T-helper 2 cell treated with Interferon-gamma antibody and Interleukin-4, amounts not matched to agents 5 μg/mL and 100 μg/mL, for 36 hours (primary cell): ENCODE measurements at regions not wholly inside any gene's neighbourhood (a gene's known extent, or its start where the extent isn't known, plus 50 kb on each side); places are given as distances from the start of the nearest gene placed in this dataset.

Experiments used
- DNase-seq: peaks from one replicate; pipeline ENCODE4 v3.0.0; 2021; ENCODE audit warnings: low spot score
- H3K27ac Mint-ChIP-seq: one replicate; pipeline ENCODE4 v1.8.0; 2021; ENCODE audit warnings: mild to moderate bottlenecking, mixed read lengths
- H3K27me3 Mint-ChIP-seq: one replicate; pipeline ENCODE4 v1.8.0; 2021; ENCODE audit warnings: low read depth, mixed read lengths
- H3K36me3 Mint-ChIP-seq: one replicate; pipeline ENCODE4 v1.8.0; 2021; ENCODE audit warnings: low read depth, mixed read lengths
- H3K4me1 Mint-ChIP-seq: one replicate; pipeline ENCODE4 v1.8.0; 2021; ENCODE audit warnings: low read depth, mixed read lengths
- H3K4me3 Mint-ChIP-seq: one replicate; pipeline ENCODE4 v1.8.0; 2022; ENCODE audit warnings: mild to moderate bottlenecking, moderate library complexity, mixed read lengths
- H3K9me3 Mint-ChIP-seq: one replicate; pipeline ENCODE4 v1.8.0; 2021; ENCODE audit warnings: mixed read lengths

DNA sequence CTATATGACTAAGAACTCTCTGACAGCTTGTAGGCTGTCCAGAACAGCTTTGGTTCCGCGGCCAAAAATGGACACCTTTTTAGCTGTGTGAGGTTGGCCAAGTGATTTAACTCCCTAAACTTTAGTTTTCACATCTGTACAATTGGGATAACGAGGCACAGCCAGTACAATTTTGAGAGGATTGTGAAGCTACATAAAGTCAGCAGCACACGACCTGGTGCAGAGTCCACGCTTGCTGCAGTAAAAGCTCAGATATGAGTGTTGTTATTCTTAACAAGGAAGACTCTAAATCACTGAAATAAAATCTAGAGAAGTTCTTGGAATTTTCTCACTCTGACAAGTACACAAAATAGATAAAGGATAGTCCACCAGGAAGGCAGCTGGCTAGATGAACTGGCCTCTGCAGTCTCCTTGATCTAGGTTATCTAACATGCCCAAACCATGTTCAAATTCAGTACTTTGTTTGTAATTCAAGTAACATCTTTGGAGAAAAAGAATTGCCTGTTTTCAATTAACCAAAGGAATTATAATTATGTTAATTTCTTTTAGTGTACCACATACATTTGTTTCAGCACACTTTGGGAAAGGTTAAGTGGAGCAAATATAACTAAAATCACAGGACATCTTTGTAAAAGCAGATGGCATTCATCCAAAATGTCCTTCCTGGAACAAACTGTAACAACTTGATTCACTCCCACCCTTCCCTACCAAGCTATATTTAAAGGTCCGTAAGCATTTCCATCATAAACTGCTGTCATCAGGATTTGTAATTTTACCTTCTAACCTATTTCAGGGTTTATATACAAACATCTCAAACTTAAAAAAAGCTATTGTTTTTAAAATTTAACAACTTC lies 201.7 kb upstream of the STK17B start:
- Mint-ChIP-seq H3K27ac (no peak overlapping the region), H3K9me3 (peaks cover 7% of the 10 kb centered on the region), H3K27me3 (no peaks in the 10 kb centered on the region), H3K36me3 (no peaks in the 10 kb centered on the region), H3K4me1 (no peaks in the 10 kb centered on the region), H3K4me3 (no peak overlapping the region)
- no peak for DNase-seq

DNA sequence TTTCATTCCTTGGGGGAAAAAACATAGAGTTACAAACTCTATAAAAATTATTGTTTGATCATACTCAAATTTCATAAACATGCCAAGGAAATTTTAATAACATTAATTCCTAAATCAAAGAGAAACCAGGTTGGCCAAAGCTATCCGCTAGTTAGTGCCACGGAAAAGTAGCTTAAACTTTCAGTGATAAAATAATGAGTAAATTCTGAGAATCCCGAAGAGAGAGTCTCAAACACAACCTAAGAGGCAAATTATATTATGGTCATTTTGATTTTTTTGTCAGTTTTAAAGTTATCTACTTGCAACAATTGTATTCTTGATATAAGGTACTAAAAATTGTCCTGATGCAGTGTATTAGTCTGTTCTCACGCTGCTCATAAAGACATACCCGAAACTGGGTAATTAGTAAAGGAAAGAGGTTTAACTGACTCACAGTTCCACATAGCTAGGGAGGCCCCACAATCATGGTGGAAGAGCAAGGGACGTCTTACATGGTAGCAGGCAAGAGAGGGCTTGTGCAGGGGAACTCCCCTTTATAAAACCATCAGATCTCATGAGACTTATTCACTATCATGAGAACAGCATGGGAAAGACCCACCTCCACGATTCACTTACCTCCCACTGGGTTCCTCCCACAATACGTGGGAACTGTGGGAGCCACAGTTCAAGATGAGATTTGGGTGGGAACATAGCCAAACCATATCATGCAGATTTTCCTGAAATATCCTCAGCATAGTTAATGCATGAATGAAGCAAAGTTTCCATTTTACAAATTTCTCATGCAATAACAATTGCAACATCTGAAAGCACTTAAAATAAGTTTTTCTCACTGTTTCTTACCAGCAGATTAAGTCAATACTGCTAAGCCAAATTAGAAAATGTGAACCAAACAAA lies 205.9 kb upstream of the STK17B start:
- H3K27me3 Mint-ChIP-seq, result no peaks in the 10 kb centered on the region
- no peak overlapping the region for H3K27ac Mint-ChIP-seq
- peak; percentile 7 for DNase-seq
- H3K36me3 Mint-ChIP-seq, result no peaks in the 10 kb centered on the region
- no peak overlapping the region for H3K4me3 Mint-ChIP-seq
- no peaks in the 10 kb centered on the region for H3K9me3 Mint-ChIP-seq
- no peaks in the 10 kb centered on the region for H3K4me1 Mint-ChIP-seq

DNA sequence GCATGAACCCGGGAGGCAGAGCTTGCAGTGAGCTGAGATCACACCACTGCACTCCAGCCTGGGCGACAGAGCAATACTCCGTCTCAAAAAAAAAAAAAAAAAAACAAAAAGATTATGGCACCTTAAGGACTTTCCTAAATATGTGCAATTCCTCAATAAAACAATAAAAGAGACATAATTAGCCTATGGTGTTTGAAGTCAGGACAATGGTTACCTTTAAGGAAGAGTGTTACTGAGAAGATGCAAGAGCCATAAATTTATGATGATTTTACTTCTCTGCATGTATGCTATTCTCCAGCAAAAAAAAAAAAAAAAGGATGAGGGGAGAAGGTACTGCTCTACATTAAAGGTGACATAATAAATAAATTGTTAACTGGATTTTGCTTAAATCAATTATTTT lies 208.2 kb upstream of the STK17B start:
- no peak for DNase-seq
- H3K36me3 Mint-ChIP-seq, result no peaks in the 10 kb centered on the region
- H3K4me3 Mint-ChIP-seq, result no peak overlapping the region
- no peaks in the 10 kb centered on the region for H3K9me3 Mint-ChIP-seq
- no peak overlapping the region for H3K27ac Mint-ChIP-seq
- peaks cover under 1% of the 10 kb centered on the region for H3K4me1 Mint-ChIP-seq
- H3K27me3 Mint-ChIP-seq, result no peaks in the 10 kb centered on the region

DNA sequence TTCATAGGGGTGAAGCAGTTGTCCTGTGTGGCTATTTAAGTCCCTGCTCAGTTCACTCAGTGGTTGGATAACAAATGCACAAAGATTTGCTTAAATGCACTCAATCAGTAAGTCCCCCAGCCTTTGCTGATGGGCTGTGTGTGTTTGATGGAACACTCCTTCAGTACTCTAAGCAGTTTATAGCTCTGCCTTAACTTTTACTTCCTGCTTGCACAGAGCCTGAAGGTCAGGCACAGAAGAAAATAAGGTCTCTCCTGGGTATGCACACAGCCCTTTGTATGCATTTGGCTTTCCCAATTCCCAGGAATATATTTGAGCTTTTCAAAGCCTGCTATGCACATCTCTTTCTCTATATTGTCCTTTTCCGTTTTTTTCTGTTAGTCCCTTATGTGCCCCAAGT lies 208.7 kb upstream of the STK17B start:
- Mint-ChIP-seq H3K4me1 (peaks cover 3% of the 10 kb centered on the region), H3K36me3 (no peaks in the 10 kb centered on the region), H3K4me3 (no peak overlapping the region), H3K27ac (no peak overlapping the region), H3K27me3 (no peaks in the 10 kb centered on the region), H3K9me3 (no peaks in the 10 kb centered on the region)
- DNase-seq, result no peak

- no peaks in the 10 kb centered on the region for H3K9me3 Mint-ChIP-seq
- no peak for DNase-seq
- no peaks in the 10 kb centered on the region for H3K36me3 Mint-ChIP-seq
- H3K27me3 Mint-ChIP-seq, result no peaks in the 10 kb centered on the region
- no peak overlapping the region for H3K27ac Mint-ChIP-seq
- H3K4me1 Mint-ChIP-seq, result peaks cover 3% of the 10 kb centered on the region
- H3K4me3 Mint-ChIP-seq, result no peak overlapping the region
Observed at GRCh38 chr2:196380575-196380974, 209.2 kb upstream of the STK17B start.

GRCh38 chr2:196381464-196381863 lies 210.1 kb upstream of the STK17B start:
- DNase-seq, result no peak
- Mint-ChIP-seq H3K27me3 (no peaks in the 10 kb centered on the region), H3K4me3 (no peak overlapping the region), H3K9me3 (peaks cover 3% of the 10 kb centered on the region), H3K36me3 (no peaks in the 10 kb centered on the region), H3K4me1 (peaks cover 3% of the 10 kb centered on the region), H3K27ac (no peak overlapping the region)

DNA sequence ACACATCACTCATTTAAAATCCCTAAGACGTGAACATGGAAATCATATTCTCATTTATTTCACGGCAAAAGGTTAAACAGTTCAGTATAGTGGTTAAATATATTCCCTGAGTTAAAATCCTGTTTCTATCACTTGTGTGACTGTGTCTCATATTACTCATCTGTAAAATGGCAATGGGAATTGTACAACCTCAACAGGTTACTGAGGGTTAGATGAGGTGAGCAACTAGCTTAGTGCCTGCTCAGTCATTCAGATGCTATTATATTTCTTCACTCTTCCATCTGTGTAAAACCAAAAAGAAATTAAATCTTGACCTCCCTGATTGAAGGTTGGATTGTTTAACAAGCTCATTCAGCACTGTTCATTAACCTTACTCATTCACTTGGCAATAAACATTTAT lies 212.4 kb upstream of the STK17B start:
- no peak overlapping the region for H3K4me3 Mint-ChIP-seq

DNA sequence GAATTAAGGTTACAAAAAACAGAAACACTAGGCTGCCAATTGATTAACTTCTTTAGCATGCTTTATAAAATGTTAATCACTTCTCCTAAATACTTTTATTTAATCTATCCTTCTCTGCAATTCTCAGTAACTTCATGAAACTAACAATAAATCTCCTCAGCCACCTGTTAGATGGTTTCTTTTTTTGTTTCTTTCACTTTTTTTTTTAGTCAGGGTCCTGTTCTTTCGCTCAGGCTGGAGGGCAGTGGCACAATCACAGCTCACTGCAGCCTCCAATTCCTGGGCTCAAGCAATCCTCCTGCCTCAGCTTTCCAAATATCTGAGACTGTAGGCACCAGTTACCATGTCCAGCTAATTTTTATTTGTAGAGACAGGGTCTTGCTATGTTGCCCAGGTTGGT lies 213.4 kb upstream of the STK17B start:
- H3K27ac Mint-ChIP-seq, result no peak overlapping the region
- H3K4me3 Mint-ChIP-seq, result no peak overlapping the region

More for the DNA sequence above, 212.4 kb upstream of the STK17B start:
- no peak overlapping the region for H3K27ac Mint-ChIP-seq
- no peaks in the 10 kb centered on the region for H3K27me3 Mint-ChIP-seq
- H3K4me1 Mint-ChIP-seq, result peaks cover 3% of the 10 kb centered on the region
- peaks cover 3% of the 10 kb centered on the region for H3K9me3 Mint-ChIP-seq
- no peaks in the 10 kb centered on the region for H3K36me3 Mint-ChIP-seq
- DNase-seq, result no peak

DNA sequence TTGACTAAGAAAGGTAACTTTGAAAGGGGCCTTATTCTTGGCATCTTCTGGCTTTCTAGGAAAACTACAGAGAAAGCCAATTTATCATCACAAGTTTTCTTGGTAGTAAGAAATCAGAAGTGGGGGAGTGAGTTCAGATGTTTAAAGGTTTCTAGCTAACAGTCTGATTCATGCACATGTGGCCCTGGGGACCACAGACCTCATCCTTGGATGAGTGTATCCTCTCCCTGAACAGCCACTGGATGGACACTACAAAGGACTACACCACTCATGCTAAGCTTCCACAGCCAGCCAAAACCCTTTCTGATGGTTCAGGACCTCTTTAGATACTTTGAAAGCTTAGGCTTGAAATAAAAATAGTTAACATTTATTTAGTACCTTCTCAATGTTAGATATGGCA lies 218.3 kb upstream of the STK17B start:
- peaks cover 2% of the 10 kb centered on the region for H3K4me1 Mint-ChIP-seq
- H3K27me3 Mint-ChIP-seq, result no peaks in the 10 kb centered on the region
- no peak overlapping the region for H3K27ac Mint-ChIP-seq
- H3K36me3 Mint-ChIP-seq, result no peaks in the 10 kb centered on the region
- no peak for DNase-seq
- H3K4me3 Mint-ChIP-seq, result no peak overlapping the region
- H3K9me3 Mint-ChIP-seq, result peaks cover 7% of the 10 kb centered on the region

More for the DNA sequence above, 213.4 kb upstream of the STK17B start:
- Mint-ChIP-seq H3K27me3 (no peaks in the 10 kb centered on the region), H3K9me3 (peaks cover 3% of the 10 kb centered on the region), H3K4me1 (peaks cover 3% of the 10 kb centered on the region), H3K36me3 (no peaks in the 10 kb centered on the region)
- DNase-seq, result no peak

GRCh38 chr2:196390243-196391148 lies 219.1 kb upstream of the STK17B start:
- H3K36me3 Mint-ChIP-seq, result no peaks in the 10 kb centered on the region
- no peak overlapping the region for H3K27ac Mint-ChIP-seq
- H3K9me3 Mint-ChIP-seq, result peaks cover 7% of the 10 kb centered on the region
- H3K4me1 Mint-ChIP-seq, result no peaks in the 10 kb centered on the region
- no peak for DNase-seq
- no peaks in the 10 kb centered on the region for H3K27me3 Mint-ChIP-seq
- H3K4me3 Mint-ChIP-seq, result no peak overlapping the region

DNA sequence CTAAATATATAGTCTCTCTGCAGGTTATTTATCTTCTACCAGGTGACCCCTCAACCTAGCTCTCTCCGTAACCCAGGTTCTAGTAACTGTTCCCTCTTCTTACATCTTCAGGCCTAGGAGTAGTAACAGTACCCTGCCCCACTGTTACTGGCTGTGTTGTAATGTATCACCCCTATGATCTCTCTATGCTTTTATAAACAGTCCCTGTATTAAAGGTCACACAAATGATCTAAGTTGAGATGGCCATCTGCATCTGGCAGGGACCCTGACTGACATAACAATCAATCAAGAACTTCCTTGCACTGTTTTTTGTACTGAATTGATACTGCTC lies 219.7 kb upstream of the STK17B start:
- Mint-ChIP-seq H3K27ac (no peak overlapping the region), H3K36me3 (no peaks in the 10 kb centered on the region), H3K9me3 (peaks cover 4% of the 10 kb centered on the region), H3K4me1 (no peaks in the 10 kb centered on the region), H3K27me3 (no peaks in the 10 kb centered on the region), H3K4me3 (no peak overlapping the region)
- no peak for DNase-seq

GRCh38 chr2:196399096-196399495 lies 227.7 kb upstream of the STK17B start:
- no peaks in the 10 kb centered on the region for H3K36me3 Mint-ChIP-seq

DNA sequence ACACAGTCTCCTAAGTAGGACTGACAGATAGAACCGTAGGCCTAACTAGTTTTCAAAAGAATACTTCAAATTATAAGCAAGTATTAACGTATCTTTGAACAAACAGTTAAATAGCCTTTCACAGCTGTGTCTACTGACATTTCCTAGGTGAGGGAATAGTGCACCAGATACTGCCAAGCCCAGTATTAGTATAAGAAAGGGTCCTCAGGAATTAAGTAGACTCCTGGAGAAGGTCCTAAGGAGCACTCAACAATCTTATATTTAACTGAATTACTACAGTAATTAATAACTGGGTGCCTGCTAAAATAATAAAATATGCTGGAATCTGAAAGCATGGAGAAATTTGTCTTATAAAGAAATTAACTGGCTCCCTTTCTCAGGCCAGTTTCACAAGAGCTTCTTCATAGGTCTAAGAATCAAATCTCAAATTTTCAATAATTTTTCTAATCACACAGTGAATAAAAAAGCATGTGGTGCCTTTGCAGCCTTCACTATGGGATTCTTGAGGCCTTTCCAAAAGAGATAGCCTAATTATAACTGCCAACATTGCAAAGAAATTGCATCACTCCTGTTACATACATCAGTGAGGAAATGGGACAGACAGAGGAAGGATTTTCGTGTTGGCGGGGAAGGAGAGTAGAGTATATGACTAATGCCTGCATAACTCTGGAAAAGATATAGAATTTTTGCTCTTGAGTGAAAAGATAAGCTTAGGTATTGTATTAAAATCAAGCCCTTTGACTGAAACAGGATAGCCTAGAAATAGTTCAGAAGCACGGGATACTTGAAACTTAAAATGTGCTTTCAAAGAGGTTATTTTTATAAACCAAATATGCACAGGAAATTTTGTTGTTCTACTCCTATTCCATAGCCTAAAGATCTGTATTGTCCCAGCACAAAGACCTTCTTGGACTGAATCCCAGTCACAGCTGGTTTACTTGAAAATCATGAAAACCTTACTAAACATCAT lies 228.6 kb upstream of the STK17B start:
- H3K9me3 Mint-ChIP-seq, result no peaks in the 10 kb centered on the region
- no peaks in the 10 kb centered on the region for H3K4me1 Mint-ChIP-seq
- DNase-seq, result no peak
- H3K4me3 Mint-ChIP-seq, result no peak overlapping the region
- no peaks in the 10 kb centered on the region for H3K27me3 Mint-ChIP-seq
- H3K27ac Mint-ChIP-seq, result no peak overlapping the region
- no peaks in the 10 kb centered on the region for H3K36me3 Mint-ChIP-seq

More at GRCh38 chr2:196399096-196399495, 227.7 kb upstream of the STK17B start:
- Mint-ChIP-seq H3K4me1 (no peaks in the 10 kb centered on the region), H3K4me3 (no peak overlapping the region), H3K9me3 (no peaks in the 10 kb centered on the region), H3K27ac (no peak overlapping the region), H3K27me3 (no peaks in the 10 kb centered on the region)
- no peak for DNase-seq
